ENCODE measurements at regions not wholly inside any gene's neighbourhood (a gene's known extent, or its start where the extent isn't known, plus 50 kb on each side); places are given as distances from the start of the nearest gene placed in this dataset.
"Not testable (repeated sequence)": the region's sequence is repeated elsewhere in the genome, so short reads cannot be mapped to it uniquely, and the experiment has no call there.

GRCh38 chr4:117700111-117700892 is 334.0 kb upstream of the NDST3 start:
- FAIRE-seq, result no peak

GRCh38 chr4:117702353-117702752 is 331.9 kb upstream of the NDST3 start:
- FAIRE-seq, result no peak

- no peak for FAIRE-seq
These were observed 329.6 kb upstream of the NDST3 start for GRCh38 chr4:117704721-117705120.

DNA sequence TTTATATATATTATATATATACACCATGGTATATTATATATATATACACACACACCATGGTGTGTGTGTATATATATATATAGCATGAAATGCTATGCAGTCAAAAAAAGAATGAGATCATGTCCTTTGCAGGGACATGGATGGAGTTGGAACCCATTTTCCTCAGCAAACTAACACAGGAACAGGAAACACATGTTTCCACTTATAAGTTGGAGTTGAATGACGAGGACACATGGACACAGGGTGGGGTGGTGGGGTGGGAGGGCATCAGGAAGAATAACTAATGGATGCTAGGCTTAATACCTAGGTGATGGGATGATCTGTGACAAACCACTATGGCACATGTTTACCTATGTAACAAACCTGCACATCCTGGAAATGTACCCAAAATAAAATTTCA is 293.6 kb upstream of the NDST3 start:
- no peak for FAIRE-seq

- not testable (repeated sequence) for FAIRE-seq
These were observed 288.9 kb upstream of the NDST3 start for GRCh38 chr4:117745379-117745778.

DNA sequence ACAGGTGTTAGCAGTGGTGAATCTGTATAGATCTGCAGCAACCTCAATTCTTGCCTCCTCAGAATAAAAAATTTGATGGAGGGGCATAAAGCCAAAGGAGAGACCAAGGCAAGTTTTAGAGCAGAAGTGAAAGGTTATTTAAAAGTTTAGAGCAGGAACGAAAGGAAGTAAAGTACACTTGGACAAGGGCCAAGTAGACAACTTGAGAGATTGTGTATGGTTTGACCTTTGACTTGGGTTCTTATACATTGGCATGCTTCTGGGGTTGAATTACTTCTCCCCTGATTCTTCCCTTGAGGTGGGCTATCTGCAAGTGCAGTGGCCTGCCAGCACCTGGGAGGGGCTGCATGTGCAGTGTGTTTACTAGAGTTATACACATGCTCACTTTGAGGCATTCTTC is 278.8 kb upstream of the NDST3 start:
- FAIRE-seq, result no peak

- no peak for FAIRE-seq
These were observed 265.7 kb upstream of the NDST3 start for GRCh38 chr4:117768610-117769009.

- no peak for FAIRE-seq
These were observed 263.8 kb upstream of the NDST3 start for GRCh38 chr4:117770269-117771102.

DNA sequence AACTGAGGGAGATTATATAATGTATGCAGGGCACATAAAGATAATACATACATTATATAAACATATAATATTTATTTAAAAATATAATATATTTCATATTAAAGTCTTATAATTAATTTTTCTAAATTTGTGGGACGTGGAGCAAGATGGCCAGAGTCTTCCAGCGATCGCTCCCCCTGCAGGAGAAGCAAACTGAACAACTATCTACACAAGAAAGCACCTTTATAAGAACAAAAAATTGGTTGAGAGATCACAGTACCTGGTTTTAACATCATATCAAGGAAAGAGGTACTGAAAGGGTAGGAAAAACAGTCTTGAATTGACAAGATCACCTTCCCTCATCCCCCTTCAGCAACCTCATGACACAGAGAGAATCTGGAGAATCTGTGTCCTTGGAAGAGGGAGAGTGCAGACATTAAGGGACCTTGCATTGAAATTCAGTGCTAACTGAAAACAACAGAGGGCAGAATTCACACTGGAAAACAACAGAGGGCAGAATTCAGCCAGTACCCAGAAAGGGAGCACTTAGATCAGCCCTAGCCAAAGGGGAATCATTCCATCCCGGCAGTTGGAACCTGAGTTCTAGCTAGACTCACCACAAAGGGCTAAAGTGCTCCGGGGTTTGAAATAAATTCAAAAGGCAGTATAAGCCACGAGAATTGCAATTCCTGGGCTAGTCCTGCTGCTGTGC is 262.5 kb upstream of the NDST3 start:
- FAIRE-seq, result no peak

DNA sequence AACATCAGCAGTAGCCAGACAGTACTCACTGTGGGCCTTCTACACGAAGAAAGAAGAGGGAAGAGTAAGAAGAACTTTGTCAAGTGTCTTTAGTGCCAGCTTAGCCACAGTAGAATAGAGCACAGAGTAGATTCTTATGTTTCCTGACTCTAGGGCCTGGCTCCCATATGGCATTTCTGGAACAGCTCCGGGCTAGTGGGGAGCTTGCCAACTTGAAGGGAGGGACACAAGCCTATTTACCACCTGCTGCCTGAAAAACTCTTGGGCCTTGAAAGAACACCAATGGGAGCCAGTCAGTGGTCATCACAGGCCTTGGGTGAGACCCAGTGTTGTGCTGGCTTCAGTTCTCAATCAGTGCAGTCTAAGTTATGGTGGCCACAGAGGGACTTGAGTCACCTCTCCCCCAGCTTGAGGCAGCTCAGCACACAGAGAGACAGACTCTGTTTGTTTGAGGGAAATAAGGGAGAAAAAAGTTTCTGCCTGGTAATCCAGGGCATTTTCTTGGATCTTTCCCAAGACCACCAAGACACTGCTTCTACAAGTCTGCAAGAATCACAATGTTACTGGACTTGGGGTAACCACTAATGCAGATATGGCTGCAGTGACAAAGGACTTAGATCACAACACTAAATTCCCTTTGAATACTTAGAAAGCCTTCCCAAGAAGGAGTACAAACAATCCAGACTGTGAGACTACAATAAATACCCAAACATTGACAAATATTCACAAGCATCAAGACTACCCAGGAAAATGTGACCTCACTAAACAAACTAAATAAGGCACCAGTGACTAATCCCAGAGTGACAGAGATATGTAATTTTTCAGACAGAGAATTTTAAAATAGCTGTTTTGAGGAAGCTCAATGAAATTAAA is 261.0 kb upstream of the NDST3 start:
- FAIRE-seq, result no peak

DNA sequence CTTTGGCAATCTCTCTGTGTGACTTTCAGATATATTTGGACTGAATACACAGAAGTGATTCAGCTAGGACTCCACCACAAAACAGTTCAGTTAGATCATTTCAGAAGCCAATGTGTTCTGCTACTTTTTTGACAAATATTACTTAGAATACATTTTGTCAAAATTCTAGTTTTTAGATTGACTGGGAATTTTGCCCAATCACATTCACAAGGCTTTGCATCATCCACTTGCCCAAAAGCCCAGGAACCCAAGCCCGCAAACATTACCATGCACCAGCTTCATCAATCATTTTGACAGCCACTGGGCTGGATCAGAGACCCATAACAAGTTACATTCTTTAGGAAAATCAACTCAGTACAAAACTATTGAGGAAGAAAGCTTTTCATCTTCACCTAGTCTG is 256.6 kb upstream of the NDST3 start:
- FAIRE-seq, result no peak

DNA sequence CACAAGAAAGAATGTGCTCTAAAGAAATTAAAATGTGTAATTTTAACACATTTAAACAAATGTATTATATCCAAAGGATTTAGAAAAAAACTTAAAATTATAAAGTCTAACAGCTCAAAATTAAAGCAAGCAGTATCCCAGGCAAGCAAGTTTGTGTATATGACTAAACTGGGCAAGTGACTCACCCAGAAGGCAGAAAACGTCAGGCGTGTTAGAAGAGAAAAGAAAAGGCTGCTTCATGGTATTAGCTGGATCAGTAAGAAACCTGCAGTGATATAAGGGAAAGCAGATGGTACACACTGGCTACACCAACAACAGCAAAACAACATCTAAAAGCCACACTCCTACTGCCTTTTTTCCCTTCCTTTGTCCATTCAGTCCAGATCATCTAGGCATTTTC is 250.6 kb upstream of the NDST3 start:
- FAIRE-seq, result no peak

DNA sequence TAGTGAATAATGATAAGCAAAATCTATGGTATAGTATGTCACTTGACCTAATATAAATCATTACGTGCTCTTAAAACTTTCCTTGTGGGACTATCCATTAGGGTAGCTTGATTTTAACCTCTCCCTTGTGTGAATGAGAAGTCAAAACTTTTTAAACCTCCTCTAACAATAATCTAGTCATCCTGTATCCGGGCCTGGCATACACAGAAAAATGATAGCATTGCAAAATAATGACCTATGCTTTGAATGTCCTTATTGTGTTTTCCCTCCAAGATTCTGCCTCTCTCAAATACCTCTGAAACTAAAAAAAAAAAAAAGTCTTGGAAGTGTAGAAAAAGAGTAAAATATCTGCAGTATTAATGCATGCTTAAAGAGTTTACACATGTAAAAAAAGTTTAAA is 250.0 kb upstream of the NDST3 start:
- FAIRE-seq, result no peak

- FAIRE-seq, result no peak
These were observed 247.7 kb upstream of the NDST3 start for GRCh38 chr4:117786566-117786965.

GRCh38 chr4:117793845-117794480 is 240.3 kb upstream of the NDST3 start:
- no peak for FAIRE-seq

GRCh38 chr4:117796677-117797076 is 237.6 kb upstream of the NDST3 start:
- no peak for FAIRE-seq

DNA sequence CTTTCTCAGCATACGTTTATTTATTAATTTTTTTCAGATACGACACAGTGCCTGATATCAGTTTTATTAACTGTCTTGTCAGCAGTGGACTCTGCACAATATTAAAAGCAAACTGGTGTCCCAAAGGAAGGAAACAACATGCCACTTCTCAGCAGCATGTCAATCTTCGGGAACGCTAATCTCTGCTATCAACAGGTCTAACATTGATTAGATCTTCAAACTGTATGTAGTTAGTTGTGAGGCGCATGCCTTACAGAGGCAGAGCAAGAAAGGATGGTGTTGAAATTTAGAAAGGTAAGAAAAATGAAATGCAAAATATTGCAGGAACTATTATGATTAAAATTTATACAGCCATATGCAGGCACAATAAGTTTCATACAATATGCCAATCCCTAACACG is 233.7 kb upstream of the NDST3 start:
- no peak for FAIRE-seq

DNA sequence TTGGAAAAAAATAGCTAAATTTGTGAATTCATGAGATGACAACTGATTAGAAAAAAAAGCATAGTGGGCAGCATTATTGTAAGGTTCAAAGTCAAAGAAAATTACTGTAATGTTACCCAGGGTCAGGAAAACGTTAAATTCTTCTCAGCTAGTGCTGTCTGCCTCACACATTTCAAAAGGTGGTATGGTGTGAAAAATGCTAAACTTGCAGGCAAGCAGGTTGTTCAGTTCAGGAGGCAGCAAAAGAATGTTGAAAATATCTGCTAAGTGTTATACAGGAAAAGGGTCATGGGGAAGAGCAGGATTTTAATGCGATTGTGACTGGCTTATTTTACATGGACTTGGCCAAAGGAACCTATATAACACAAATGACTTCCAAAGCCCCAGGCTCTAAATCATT is 232.5 kb upstream of the NDST3 start:
- FAIRE-seq, result no peak

DNA sequence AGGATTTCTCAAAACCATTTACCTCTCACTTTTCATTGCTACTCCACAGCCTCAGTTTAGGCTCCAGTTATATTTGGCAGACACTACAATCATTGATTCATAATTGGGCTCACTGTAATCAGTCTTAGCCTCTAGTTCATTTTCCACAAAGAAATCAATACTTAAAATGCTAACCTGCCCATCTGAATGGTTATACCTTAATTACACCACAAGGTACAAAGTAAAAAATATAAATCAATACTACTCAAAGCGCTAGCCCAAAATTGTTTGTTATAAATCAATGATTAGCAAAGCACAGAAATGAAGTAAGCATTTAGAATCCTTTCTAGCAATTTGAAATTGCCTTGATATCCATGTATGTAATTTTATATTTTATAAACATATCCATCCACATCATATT is 222.6 kb upstream of the NDST3 start:
- FAIRE-seq, result no peak

DNA sequence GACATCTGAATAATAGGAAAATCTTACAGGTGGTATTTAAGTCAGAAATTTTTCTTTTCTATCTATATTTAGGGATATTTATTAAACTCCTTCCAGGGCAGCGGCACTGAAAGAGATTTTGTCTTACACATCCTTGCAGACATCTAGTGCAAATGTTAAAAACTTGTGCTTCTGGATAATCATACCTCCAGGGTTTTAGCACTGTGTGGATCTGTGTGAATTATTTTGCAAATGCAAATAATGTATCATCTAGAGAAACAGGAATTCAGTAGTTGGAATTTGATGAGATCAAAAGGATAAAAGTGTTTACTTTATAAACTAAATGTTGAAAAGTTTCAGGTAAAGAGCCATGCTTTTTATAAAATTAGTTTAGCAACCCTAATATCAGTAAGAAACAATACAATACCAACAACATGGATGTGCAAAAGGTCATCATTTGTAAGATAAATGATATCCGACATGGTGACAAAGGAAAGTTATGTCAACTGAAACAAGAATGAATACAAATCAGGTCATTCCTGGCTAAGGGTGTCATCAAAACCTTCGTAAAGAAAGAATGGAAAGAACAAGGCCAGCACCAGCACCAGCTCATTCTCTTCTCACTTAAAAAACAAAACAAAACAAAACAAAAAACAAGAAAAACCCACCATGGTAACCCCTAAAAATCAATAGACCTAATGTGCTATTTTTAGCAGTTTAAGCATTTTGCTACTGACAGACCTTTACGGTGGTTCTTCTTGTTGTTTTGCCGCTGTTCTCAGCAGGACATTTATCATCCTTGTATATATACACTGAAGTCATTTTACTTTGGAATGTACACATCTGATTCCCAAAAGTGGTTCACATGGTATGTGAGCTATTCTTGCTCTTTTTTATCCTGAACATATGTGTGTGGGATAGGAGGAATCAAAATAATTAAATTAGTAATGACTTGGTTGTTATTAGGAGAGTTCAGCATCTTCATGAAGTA is 219.7 kb upstream of the NDST3 start:
- no peak for FAIRE-seq

DNA sequence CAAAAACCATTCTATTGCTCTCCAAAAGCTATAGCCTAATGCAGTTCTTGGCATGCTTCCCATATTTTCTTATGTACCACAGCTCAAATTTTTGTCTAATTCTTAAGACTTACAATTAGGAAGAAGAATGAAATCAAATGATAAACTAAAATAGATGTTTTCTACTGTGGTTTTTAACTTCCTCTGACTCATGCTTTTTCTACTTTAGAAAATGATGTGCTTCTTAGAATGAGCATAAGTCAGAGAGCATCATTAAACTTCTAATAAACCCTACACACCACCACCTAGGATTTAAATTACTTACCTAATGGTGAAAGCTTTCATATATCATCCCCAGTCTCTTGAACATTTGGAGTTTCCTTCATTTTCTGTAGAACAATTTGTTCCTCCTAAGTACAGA is 217.0 kb upstream of the NDST3 start:
- FAIRE-seq, result no peak

Data from A204.1 (cell line).